Mucosa of descending colon (tissue), 3 donors: ENCODE measurements at regions not wholly inside any gene's neighbourhood (a gene's known extent, or its start where the extent isn't known, plus 50 kb on each side); places are given as distances from the start of the nearest gene placed in this dataset.

Source experiments
- ATAC-seq: fragments of 200-7000 bp; cut with Tn5 transposase; one replicate; pipeline ENCODE4 v1.9.1; 2020; ENCODE audit warnings: mild to moderate bottlenecking, moderate library complexity
- DNase-seq, 3 donors: peaks; one replicate each; pipeline ENCODE4 v3.0.0-alpha.2; 2020
- H3K36me3 ChIP-seq: fragments of 200-600 bp; one replicate; pipeline ENCODE4 v1.8.0; 2021; ENCODE audit warnings: low read depth, mild to moderate bottlenecking
- H3K4me1 ChIP-seq: fragments of 200-600 bp; one replicate; pipeline ENCODE4 v1.8.0; 2021; ENCODE audit warnings: low read depth, mild to moderate bottlenecking
- H3K4me3 ChIP-seq: fragments of 200-600 bp; one replicate; pipeline ENCODE4 v1.8.0; 2021; ENCODE audit warnings: mild to moderate bottlenecking
- H3K9me3 ChIP-seq: fragments of 200-600 bp; one replicate; pipeline ENCODE4 v1.8.0; 2021; ENCODE audit warnings: mild to moderate bottlenecking
- CTCF ChIP-seq: fragments of 200-600 bp; IDR thresholded peaks from one replicate; pipeline ENCODE4 v1.8.0; 2022; ENCODE audit warnings: antibody characterized with exemption, mild to moderate bottlenecking
- intact Hi-C, 2 donors: fragments of 100-400 bp; cut with DNase I in 1 of 2; cut with micrococcal nuclease in 1 of 2; formaldehyde crosslinking; loops; one replicate each; pipeline versions ENCODE4 v1.11.0 to v1.11.1; 2022; cut with DNase I, micrococcal nuclease
- donor health status: DM: no; HTN: no; CAD: no; lungs with moderate emphysema.
- donor health status: DM: no; HTN: no; CAD: no.
- donor health status: DM: no; HTN: yes; CAD: no.

- no peak for ATAC-seq
- no peak overlapping the region for H3K4me3 ChIP-seq
- H3K4me1 ChIP-seq, result no peaks in the 10 kb centered on the region
- TF ChIP-seq CTCF, result no peak
- H3K9me3 ChIP-seq, result no peaks in the 10 kb centered on the region
- no peak for DNase-seq
- intact Hi-C loops, result no loop called here
- no peaks in the 10 kb centered on the region for H3K36me3 ChIP-seq
Measured at GRCh38 chr11:112806256-112806655, 155.0 kb upstream of the NCAM1 start.

- Histone ChIP-seq H3K4me3 (no peak overlapping the region), H3K4me1 (no peaks in the 10 kb centered on the region), H3K9me3 (no peaks in the 10 kb centered on the region), H3K36me3 (no peaks in the 10 kb centered on the region)
- DNase-seq (no peak), ATAC-seq (no peak)
- no peak for TF ChIP-seq CTCF
- intact Hi-C loops, result no loop called here
Measured at GRCh38 chr11:112806876-112807275, 154.3 kb upstream of the NCAM1 start.

GRCh38 chr11:112809429-112809828 lies 151.8 kb upstream of the NCAM1 start:
- no peak for TF ChIP-seq CTCF
- ATAC-seq (no peak), DNase-seq (no peak)
- no peak overlapping the region for H3K4me3 ChIP-seq
- intact Hi-C loops, result no loop called here
- no peaks in the 10 kb centered on the region for H3K36me3 ChIP-seq
- H3K9me3 ChIP-seq, result no peaks in the 10 kb centered on the region
- no peaks in the 10 kb centered on the region for H3K4me1 ChIP-seq

GRCh38 chr11:112810951-112811350 lies 150.3 kb upstream of the NCAM1 start:
- DNase-seq, result no peak
- no peak for ATAC-seq
- Histone ChIP-seq H3K4me3 (no peak overlapping the region), H3K9me3 (no peaks in the 10 kb centered on the region), H3K4me1 (no peaks in the 10 kb centered on the region), H3K36me3 (no peaks in the 10 kb centered on the region)
- intact Hi-C loops, result no loop called here
- no peak for TF ChIP-seq CTCF

- no peaks in the 10 kb centered on the region for H3K36me3 ChIP-seq
- intact Hi-C loops, result no loop called here
- H3K9me3 ChIP-seq, result no peaks in the 10 kb centered on the region
- no peak overlapping the region for H3K4me3 ChIP-seq
- ATAC-seq, result no peak
- no peaks in the 10 kb centered on the region for H3K4me1 ChIP-seq
- no peak for TF ChIP-seq CTCF
- DNase-seq, result no peak
Measured at GRCh38 chr11:112811783-112812182, 149.4 kb upstream of the NCAM1 start.

GRCh38 chr11:112812729-112813128 lies 148.5 kb upstream of the NCAM1 start:
- intact Hi-C loops, result no loop called here
- ATAC-seq (no peak), DNase-seq (no peak)
- no peak overlapping the region for H3K4me3 ChIP-seq
- no peaks in the 10 kb centered on the region for H3K4me1 ChIP-seq
- no peaks in the 10 kb centered on the region for H3K36me3 ChIP-seq
- no peak for TF ChIP-seq CTCF
- no peaks in the 10 kb centered on the region for H3K9me3 ChIP-seq
